GM18508 (cell line): ENCODE measurements at regions not wholly inside any gene's neighbourhood (a gene's known extent, or its start where the extent isn't known, plus 50 kb on each side); places are given as distances from the start of the nearest gene placed in this dataset.

ENCODE experiments used
- ATAC-seq: cut with Tn5 transposase; IDR thresholded peaks from one replicate; pipeline ENCODE4 v1.9.1; 2021; ENCODE audit warnings: moderate number of reproducible peaks; ENCODE audit not compliant: insufficient read depth, unreplicated experiment

DNA sequence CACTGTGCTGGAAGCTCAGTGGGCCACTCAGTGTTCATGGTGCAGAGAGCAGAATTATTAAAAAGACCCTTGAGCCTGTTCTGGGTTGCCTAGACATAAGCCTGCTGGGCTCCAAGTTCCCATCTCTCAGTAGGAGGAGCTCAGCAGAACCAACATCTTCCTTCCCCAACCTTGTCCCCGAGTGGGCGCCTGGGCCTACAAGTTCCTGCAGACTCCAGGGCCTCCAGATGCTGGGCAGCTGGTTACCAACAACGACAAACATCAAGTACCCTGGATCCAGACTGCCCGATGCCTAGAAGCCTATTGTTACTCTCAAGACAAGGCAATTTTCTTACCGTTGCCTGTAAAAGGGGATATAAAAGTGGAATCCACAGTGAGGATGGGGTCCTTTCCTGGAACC lies 214.2 kb downstream of the HAUS1 start:
- ATAC-seq: no peak

DNA sequence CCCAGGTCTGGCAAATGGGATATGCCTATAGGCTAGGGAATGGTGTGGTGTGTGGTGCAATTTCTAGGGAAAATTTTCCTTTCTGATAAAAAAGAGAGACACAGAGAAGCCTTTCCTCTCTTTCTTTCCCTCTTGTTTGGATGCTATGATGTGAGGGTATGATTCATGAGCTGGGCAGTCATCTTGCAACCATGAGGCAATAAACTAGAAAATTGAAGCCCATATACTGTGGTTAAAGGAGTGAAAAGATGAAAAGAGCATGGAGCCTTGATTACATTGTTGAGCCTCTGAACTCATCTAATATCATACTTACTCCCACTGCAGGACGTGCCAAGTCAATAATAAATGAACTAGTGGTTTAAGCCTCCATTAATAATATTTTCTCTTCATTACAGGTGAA lies 215.6 kb downstream of the HAUS1 start:
- no peak for ATAC-seq

DNA sequence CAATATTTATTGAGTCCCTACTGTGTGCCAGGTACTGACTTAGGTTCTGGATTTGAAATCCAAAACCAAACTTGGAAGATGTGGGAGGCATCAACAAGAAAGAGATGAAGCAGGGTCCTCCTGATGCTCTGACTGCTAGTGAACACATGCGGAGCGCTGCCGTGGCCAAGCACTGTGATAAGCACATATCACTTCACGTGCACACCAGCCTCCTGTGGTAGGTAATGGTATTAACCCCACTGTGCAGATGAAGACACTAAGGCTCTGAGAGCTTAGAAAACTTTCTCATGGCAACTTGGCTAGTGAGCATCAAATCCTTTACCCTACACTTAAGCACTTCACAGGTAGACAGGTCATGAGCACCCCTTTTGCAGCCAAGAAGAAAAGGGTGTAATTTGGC lies 216.1 kb downstream of the HAUS1 start:
- no peak for ATAC-seq

DNA sequence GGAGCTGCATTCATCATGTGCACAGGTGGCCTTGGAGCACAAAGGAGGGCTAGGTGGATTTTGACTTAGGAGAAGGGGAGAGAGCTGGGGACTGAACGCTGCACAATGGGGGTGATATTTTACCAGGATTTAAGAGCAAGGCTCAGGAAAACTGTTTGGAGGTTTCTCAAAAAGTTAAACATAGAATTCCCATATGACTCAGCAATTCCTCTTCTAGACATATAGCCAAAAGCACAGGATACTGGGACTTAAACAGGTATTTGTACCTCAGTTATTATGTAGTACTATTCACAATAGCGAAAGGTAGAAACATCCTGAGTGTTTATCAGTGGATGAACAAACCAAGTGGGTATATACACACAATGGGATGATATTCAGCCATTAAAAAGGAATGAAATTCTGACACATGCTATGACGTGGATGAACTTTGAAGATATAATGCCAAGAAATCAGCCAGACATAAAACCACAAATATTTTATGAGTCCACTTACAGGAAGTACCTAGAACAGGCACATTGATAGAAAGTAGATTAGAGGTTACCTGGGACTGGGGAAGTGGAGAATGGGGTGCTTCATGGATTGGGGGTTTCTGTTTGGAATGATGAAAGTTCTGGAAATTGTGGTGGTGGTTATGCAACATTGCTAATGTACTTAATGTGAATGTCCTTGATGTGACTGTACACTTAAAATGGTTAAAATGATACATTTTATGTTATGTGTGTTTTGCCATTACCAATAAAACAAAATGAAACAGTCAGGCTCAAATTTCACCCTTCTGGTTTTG lies 216.9 kb downstream of the HAUS1 start:
- no peak for ATAC-seq

DNA sequence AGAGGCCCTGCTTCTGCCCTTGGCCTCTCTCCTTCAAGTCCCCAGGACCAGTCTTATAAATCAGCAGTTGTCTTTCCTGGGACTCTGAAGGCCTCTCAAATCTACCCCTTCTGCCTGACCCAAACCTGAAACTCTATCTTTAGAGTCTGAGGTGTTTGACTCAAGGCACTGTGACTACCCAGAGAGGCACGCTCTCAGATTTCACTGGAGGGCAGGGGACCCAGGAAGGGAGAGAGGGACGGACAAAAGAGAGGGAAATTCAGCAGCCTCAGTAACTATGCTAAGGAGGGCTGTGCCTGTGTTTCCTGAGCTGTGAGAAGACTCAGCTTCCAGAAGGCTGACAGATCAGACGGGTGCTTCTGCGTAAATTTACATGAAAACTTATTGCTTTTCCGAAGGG lies 217.8 kb downstream of the HAUS1 start:
- no peak for ATAC-seq

DNA sequence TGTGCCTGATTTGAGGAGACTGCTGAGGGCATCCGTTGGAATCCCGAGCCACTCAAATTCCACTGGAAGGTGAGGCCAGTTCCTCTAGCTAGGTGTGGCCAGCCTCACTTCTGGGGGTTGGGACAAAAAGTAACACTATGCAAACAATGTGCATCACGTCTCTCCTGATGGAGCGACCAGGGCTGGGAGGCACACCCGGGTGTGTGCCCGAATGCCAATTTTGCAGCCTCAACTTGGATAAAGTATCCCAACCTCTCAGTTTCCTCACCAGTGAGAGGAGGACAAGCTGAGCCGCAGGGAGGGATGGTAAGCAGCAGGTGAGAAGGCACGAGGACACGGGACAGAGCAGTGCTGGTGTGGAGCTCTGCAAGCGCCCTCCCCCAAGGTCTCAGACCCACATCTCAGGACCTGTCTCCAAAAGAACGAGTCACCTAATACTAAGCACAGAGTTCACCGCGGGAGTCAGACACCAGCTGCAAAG lies 218.3 kb downstream of the HAUS1 start:
- ATAC-seq: no peak

DNA sequence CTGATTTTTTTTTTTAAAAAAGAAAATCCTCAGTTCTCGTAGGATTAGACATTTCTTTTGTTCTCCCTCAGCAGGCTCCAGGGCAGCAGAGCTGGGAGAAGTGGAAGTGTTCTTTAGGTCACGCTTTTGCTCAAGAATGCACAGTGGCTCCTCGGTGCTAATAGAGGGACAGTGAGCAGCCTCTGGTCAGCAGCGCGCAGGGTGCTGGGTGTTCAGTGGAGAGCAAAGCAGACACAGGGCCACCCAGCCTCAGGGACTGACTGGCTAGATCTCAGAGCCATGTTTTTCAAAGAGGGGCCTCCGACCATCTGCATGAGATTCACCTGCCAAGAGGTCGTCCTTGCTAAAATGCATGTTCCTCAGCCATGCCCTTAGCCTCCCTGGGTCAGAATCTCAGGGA lies 218.8 kb downstream of the HAUS1 start:
- no peak for ATAC-seq

DNA sequence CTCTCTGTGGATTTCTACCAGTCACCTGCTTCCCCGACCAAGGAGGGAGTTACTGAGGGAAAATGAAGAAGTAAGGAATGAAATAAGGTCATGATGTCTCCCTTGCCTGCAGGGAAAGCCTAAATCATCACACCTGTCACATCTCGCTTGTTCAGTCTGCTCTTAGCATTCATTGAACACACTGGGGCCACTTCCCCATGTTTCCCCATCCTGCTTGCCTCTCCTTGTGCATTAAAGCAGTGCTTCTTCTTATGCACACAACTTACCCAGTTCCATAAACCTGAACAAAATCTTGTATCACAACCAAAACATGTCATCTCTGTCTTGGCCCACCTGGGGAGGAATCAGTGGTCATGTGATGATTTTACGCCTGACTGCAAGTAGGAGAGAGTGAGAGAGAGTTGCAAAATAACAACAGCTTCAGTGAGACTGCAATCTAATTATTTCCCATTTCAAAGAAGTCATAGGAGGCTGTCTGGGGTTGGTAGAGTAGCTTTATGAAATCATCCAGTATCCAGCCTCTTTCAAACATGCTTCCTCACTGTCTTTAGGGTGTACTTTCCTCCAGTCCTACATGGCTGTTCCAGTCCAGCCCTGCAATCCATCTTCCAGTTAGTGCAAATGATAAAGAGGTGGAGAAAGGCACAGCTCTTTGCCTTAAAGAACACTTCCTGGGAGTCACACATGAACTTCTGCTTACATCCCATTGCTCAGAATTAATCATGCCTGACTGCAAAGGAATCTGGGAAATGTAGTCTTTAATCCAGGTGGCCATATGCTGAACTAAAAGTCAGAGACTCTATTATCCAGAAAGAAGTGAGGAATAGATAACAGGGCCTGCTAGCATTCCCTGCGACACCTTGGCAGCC lies 220.1 kb downstream of the HAUS1 start:
- ATAC-seq: no peak

DNA sequence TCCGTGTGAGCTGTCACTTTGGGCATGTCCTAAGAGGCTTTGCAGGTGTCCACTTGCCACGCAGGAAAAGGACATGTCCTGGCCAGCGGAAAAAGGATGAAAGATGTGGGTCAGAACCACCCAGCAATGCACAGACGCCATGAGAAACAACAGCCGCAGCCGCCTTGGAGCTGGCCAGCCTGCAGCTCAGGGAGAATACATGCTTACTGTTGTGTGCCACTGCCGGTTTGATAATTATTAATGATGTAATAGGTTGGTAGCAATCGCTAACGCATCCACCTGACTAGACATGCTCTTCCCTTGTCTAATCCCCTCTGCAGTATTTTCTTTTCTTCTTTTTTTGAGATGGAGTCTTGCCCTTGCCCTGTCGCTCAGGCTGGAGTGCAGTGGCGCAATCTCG lies 221.7 kb downstream of the HAUS1 start:
- no peak for ATAC-seq

DNA sequence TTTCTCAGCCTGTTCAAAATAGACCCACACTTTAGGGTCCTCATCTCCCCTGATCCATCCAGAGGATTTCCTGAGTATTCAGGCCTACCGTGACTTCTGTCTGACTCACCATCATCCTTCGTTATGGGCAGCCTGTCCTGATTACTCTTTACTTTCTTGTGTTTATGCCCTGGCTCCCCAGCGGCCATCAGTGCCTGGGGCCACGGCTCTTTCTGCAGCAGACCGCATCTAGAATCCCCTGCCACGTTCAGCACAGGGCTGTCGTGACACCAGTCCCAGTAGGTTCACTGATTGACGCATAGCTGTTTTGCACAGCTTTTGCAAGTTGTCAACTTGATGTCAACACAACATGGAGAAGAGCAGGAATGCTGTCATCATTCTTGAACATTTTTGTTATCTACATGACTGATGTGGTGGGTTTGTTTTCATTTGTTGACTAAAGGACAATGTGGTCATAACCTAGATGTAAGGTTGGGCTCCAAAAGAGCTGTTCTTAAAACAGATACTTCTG lies 225.6 kb downstream of the HAUS1 start:
- no peak for ATAC-seq

DNA sequence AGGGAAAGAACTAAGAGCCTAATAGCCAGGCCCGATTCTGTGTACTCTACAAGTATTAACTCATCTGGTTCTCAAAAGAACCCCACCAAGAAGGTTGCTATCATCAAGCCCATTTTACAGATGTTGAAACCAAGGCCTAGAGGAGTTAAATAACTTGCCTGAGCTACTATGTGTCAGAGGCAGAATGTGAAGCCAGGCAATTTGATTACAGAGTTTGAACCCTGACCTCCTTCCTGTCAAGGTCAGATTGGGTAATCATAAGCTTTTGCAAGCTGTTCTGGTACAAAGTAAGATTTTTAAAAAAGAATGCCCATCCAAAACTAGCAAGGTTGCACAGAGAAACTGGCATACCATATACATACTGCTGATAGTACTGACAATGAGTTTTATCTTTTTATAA lies 227.1 kb downstream of the HAUS1 start:
- no peak for ATAC-seq

DNA sequence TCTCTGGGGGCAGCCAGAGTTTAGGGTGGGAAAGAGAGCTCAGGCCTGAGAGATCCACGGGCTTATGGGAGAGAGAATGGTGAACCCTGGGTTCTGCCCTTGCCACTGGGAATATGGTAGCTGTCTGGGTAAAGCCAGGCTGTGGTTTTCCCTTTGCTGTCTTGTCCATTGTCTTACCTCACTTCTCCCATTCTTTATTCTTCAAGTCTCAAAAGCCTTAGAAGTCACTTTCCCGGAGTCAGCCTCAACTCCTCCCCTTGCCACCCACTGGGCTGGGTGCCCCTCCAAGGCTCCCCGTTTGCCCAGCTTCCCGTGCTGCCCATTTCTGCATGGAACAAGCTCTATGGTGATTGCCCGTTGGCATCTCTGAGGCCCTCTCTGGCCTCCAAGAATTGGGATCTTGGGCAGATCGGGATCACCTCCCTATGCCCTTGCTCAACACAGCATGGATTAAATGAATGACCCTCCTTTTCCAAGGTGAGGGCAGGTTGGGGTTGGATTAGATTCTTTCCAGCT lies 228.2 kb downstream of the HAUS1 start:
- no peak for ATAC-seq

DNA sequence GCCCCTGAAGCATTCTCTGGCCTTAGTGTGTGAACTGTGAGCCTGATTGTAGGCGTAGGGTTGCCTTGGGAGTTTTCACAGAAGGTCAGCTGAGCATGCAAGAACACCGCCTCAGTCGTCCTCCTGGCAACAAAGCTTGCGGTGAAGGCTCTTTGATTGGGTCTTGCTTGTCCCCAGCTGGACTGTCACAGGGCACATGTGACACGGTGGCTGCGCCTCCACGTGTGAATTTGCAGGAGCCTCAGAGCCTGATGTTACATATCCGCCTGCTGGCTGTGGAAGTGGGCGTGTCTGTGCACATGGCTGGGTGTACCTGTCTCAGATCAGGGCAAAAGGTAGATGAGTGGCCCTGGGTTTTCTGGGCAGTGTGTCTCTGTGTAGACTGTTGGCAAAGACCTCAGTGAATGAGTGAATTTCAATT lies 228.7 kb downstream of the HAUS1 start:
- ATAC-seq: no peak

DNA sequence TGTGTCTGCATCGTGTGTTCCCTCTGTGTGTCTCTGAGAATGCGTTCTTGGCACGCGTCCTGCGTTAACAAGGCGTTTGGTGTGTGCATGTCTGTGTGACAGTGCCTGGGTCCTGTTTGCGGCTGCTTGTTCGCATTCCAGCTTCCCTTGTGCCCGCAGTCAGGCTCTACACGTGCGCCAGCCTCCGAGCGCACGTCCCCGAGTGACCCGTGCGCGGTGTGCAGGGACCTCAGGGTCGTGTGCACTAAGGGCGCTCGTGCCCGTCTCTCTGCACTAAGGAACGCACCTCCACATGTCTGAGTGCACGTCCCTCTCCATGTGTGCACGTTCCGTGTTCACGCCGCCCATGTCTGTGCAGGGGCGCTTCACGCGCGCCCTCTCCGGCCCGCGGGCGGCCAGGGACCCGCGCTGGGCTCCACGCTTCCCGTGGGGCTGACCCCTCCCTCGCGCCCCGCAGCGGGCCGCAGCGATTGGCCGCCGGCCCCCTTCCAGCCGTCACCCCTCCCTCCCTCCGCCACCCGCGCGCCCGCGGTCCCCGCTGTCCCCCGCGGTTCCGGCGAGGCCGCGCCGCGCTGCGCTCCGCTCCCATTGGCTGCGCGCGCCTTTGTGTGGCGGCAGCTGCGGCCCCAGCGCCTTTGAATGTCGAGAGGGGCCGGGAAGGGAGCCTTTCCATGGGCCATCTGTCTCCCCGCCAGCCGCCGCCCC lies 229.4 kb downstream of the HAUS1 start:
- no peak for ATAC-seq

DNA sequence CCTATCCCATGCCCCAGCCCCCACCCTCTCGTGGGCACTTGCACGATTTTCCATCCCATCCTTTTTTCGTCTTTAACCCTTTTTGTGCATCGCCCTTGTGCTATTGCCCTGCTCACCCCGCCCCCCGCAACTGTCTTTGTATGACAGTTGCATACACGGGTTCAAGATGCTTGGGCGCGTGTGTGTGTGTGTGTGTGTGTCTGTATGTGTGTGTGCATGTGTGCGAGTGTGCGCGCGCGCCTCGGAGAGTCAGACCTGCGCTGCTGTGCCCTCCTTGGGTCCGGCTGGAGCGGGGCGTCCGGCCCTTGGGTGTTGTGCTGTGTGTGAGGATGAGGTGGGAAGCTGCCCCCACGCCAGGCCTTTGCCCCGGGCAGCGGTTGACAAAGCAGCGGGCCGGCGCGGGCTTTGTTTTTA lies 230.7 kb downstream of the HAUS1 start:
- ATAC-seq: no peak

DNA sequence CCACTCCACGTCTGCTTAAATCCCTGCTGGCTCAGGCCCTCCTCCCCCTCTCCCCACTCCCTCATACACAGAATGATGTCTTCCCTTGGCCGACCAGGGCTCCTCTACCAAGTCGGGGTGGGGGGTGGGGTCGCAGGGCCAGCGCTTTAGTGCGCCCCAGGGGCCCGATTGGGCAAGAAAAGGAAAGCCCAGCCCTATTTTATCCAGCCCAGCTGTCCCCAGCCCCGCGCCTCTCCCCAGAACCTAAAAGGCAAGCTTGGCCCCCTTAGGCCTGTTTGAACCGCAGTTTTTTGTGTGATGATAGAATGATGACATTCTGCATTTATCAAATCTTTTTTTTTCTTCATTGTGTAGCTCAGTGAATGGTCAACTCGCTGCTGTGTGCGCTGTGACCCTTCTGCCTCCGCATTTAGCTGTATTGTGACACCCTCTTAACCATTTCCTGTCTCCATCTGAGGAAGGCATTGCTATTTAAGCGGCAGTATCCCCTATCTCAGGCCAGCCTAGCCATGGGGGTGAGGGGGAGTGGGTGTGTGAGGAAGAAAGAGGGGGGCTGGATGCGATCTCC lies 231.4 kb downstream of the HAUS1 start:
- no peak for ATAC-seq

DNA sequence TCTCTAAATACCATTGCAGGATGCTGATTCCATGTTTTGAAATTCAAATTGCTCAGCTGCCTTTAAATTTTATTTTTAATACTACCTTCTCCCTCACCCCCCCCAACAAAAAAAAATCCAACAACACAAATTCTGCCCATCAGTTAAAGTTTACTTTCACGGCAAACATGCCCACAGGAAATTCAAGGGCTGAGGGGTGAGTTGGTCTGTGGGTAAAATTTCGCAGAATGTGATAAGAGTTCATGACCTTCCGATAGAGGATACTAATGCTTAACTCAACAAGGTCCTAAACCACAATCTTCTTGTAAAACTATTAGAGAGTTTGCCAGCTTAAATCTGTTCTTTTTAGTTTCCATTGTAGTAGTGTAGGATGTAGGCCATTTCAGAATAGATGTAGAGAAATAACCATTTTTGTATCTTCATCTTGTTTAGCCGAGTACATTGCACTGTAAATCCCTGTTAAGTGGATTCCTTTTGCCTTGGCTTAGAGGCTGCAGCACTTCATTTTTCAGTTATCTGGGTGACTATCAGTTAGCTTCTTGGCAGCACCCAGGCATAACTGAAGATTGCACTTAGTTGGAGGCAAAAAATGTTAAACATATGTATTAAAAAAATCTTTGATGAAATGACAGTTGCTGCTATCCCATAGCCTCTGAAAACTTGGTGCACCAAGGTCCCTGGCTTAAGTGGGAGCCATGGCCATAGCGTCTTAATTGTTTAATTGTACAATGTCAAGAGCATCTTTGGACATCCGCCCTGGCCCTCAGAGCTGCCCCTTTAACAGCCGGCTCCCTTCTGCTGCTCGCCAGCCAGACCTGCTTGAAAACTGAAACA lies 232.3 kb downstream of the HAUS1 start:
- ATAC-seq: no peak

DNA sequence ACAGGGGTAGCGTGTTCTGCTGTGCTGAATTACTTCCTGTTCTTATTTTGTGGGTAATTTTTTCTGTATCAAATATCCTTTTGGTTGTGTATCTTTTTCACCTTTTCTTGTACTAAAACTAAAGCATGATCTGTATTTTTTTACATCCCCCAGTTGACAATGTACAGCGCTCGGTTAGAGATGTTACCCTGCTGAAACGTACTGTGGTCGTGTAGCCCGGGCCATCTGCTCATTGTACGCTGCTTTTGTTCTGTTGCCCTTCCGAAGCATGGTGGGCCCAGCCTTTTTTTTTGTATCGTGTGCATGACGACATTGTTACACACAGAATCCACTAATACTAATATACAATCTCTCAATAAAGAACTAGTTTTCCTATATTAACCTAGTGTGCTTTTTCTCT lies 233.1 kb downstream of the HAUS1 start:
- ATAC-seq: no peak

DNA sequence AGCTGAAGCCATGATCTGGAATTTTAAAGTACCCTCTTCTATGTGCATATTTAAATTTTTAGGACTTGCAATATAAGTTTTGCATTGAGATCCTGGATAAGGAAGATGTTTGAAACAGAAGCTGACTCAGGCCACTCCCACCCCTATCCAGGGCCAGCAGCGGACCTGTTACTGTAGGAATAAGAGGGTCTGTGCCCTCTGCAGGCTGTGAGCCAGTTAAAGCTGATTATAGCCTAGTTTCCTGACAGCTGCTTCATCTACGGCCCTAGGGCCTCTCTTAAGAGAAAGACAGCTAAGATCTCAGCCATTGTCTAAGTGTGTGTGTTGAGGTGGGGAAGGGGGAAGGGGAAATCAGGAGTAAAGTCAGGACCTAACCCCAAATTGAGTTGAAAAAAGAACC lies 234.0 kb downstream of the HAUS1 start:
- ATAC-seq: no peak
